Psoas muscle (tissue), 7 donors: ENCODE measurements at regions not wholly inside any gene's neighbourhood (a gene's known extent, or its start where the extent isn't known, plus 50 kb on each side); places are given as distances from the start of the nearest gene placed in this dataset.

Experiments used
- ATAC-seq, 4 donors: fragments of 200-7000 bp; cut with Tn5 transposase; one replicate each; pipeline ENCODE4 v1.9.1; 2020; ENCODE audit warnings: moderate library complexity in 3 of 4, mild to moderate bottlenecking in 2 of 4
- DNase-seq, 2 donors: peaks; one replicate each; pipeline ENCODE4 v3.0.0-alpha.2; 2020
- H3K27ac ChIP-seq: fragments of 200-600 bp; one replicate; pipeline ENCODE4 v1.8.0; 2022
- H3K27me3 ChIP-seq, 3 donors: fragments of 200-600 bp in 1 of 3; one replicate each; pipeline versions ENCODE4 v1.6.1 to v1.8.0; 2013 to 2022; ENCODE audit warnings: low read length in 2 of 3, mild to moderate bottlenecking in 2 of 3, moderate library complexity in 1 of 3; ENCODE audit not compliant: insufficient read depth in 3 of 3
- H3K36me3 ChIP-seq, 2 donors: fragments of 200-600 bp in 1 of 2; one replicate each; pipeline versions ENCODE4 v1.6.1 to v1.8.0; 2013 to 2022; ENCODE audit warnings: low read depth in 1 of 2, mild to moderate bottlenecking in 1 of 2, moderate library complexity in 1 of 2; ENCODE audit not compliant: insufficient read depth in 1 of 2
- H3K4me1 ChIP-seq: fragments of 200-600 bp; one replicate; pipeline ENCODE4 v1.8.0; 2022
- H3K4me3 ChIP-seq: fragments of 200-600 bp; one replicate; pipeline ENCODE4 v1.8.0; 2022; ENCODE audit warnings: mild to moderate bottlenecking
- H3K9me3 ChIP-seq: fragments of 200-600 bp; one replicate; pipeline ENCODE4 v1.8.0; 2022
- WGBS, 3 donors: extraction: QIAGEN DNeasy Blood & Tissue Kit; methylation state at CpG; one replicate each; pipeline versions ENCODE4 v1.1.6 to v1.1.7; 2013; 5-methylcytosine and 5-hydroxymethylcytosine counted together
- intact Hi-C, 2 donors: fragments of 100-400 bp; cut with DNase I; formaldehyde crosslinking; loops; one replicate each; pipeline versions ENCODE4 v1.11.0 to v1.14.2; 2022
- TF ChIP-seq, protein P1 (sequence below): fragments of 200-600 bp; IDR thresholded peaks from one replicate; pipeline ENCODE4 v1.8.0; 2022; ENCODE audit warnings: antibody characterized with exemption
- donor health status: healthy with polysubstance abuse.
- donor health status: DM: no; HTN: no; CAD: no; lungs with moderate emphysema.
- donor health status: Bipolar disorder and iron deficiency.
- donor health status: healthy.
- donor health status: DM: yes; HTN: yes; CAD: no.
- donor health status: DM: no; HTN: no; CAD: no.
- donor health status: DM: yes; HTN: yes; CAD: no.

DNA sequence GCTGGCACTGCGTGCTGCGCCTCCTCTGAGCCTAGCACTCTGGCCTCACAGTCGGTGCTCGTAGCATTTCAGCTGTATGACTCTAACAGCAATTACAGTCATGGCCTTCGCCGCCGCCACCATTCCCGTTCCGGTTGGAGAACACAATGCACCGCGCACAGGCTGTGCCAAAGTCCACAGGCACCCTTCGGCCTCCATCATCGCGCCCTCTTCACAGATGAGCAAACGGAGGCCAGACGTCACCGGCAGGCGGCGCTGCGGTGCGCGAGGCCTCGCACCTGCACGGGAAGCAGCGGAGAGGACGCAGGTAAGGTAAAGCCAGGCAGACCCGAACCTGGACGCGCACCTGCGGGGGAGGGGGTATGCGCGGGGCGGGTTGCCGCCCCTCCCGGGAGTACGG is 128.9 kb downstream of the BARX1 start:
- Histone ChIP-seq H3K27ac (no peak overlapping the region), H3K4me1 (peaks cover 7% of the 10 kb centered on the region), H3K36me3 (no peaks in the 10 kb centered on the region), H3K27me3 (peaks cover 0 to 24% (median 18%) of the 10 kb centered on the region in 3 donors), H3K9me3 (no peaks in the 10 kb centered on the region), H3K4me3 (no peak overlapping the region)
- ATAC-seq: no peak
- DNase-seq: no peak
- TF ChIP-seq, protein P1, sequence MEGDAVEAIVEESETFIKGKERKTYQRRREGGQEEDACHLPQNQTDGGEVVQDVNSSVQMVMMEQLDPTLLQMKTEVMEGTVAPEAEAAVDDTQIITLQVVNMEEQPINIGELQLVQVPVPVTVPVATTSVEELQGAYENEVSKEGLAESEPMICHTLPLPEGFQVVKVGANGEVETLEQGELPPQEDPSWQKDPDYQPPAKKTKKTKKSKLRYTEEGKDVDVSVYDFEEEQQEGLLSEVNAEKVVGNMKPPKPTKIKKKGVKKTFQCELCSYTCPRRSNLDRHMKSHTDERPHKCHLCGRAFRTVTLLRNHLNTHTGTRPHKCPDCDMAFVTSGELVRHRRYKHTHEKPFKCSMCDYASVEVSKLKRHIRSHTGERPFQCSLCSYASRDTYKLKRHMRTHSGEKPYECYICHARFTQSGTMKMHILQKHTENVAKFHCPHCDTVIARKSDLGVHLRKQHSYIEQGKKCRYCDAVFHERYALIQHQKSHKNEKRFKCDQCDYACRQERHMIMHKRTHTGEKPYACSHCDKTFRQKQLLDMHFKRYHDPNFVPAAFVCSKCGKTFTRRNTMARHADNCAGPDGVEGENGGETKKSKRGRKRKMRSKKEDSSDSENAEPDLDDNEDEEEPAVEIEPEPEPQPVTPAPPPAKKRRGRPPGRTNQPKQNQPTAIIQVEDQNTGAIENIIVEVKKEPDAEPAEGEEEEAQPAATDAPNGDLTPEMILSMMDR: peak; percentile 14
- 24 to 27% (median 25%) methylated on average over 36 of the region's 36 CpGs for WGBS, 3 donors
- intact Hi-C loops: loop anchor here in 1 of 2 donors (5.0 kb wide), 1 partner anchor 136 kb away; no protein-coding TSS in a partner anchor

DNA sequence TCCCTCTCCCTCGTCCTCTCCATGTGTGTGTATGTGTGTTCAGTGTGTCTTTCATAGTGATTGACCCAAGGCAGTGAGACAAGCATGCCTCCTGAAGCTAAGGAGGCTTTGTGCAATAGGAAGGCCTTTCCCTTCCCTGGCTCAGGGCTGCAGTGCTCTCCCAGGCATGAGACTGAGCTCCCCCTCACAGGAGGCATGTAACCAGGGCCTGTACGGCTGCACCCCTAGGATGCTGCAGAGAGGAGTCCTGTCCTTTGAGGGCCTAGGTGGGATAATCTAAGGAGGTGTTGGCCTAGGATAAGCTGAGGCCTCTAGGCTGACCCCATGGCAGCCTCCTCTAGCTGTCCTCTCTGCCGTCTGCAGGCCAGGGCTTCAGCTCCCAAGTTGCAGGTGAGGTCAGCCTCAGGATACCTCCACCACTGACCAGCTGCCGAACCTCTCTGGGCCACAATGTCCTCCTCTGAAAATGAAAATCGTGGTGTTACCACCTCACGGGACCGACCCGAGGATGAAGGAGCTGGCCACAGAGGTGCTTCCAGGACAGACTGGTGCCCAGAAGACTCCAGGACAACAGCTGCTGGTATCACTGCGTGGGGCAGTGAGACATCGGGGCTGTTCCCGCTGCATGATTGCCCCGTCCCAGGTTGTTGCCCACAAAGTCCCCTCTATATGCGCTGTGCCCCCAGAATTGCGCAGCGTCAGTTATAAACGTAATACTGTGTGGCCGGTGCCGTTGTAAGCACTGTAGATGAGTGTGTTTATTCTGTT is 129.6 kb downstream of the BARX1 start:
- Histone ChIP-seq H3K27ac (no peak overlapping the region), H3K4me3 (no peak overlapping the region), H3K4me1 (peaks cover 7% of the 10 kb centered on the region), H3K9me3 (no peaks in the 10 kb centered on the region), H3K36me3 (no peaks in the 10 kb centered on the region), H3K27me3 (peaks cover 0 to 28% (median 21%) of the 10 kb centered on the region in 3 donors)
- WGBS, 3 donors: 85 to 87% (median 86%) methylated on average over 18 of the region's 18 CpGs
- TF ChIP-seq, protein P1: no peak
- no peak for DNase-seq
- ATAC-seq: no peak
- intact Hi-C loops: loop anchor here in 1 of 2 donors (5.0 kb wide), 1 partner anchor 137 kb away; no protein-coding TSS in a partner anchor

DNA sequence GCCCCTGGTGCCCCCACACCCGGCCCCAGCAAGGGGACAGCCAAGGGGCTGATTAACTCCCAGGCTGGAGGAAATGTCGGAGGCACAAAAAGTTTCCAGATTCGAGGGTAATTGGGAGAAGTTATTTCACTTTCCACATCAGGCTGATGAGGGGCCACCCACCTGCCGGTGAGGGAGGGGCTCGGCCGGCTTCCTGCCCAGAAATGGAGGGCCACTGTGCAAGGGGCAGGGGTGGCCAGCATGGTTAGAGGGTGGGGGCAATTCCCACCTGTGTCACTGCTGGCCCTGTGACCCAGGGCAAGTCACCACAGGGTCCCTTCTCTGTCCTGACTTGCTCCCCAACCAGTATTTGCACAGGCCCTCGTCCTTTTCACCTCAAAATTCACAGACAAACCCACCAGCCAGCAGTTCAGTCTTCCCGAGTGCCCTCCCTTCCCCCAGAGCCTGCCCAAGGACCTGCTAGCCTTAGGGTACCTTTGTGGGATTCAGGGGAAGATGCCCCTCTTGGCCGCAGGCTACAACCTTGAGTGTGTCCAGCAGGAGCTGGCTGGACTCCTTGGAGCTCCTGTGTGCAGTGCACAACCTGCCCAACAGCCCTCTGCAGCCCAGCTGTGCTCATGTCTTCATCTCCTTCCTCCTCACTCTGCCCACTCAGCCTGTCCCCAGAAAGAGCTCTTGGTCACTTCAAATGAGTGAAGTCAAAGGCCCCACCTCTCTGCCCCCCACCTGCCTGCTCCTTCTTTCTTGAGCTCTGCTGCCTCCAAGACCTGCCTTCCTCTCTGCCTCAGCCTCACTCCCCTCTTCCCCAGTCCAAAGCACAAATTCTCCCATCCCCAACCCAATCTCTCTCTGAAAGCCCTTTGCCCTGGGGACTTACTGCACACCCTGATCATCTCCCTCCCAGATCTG is 130.5 kb downstream of the BARX1 start:
- intact Hi-C loops: loop anchor here in 1 of 2 donors (5.0 kb wide), 1 partner anchor 138 kb away; no protein-coding TSS in a partner anchor
- H3K27ac ChIP-seq: no peak overlapping the region
- ATAC-seq: no peak
- 62 to 70% (median 65%) methylated on average over 9 of the region's 9 CpGs for WGBS, 3 donors
- peaks cover 0 to 34% (median 25%) of the 10 kb centered on the region in 3 donors for H3K27me3 ChIP-seq
- H3K4me3 ChIP-seq: no peak overlapping the region
- no peak for DNase-seq
- no peaks in the 10 kb centered on the region for H3K9me3 ChIP-seq
- TF ChIP-seq, protein P1: no peak
- peaks cover 7% of the 10 kb centered on the region for H3K4me1 ChIP-seq
- no peaks in the 10 kb centered on the region for H3K36me3 ChIP-seq

DNA sequence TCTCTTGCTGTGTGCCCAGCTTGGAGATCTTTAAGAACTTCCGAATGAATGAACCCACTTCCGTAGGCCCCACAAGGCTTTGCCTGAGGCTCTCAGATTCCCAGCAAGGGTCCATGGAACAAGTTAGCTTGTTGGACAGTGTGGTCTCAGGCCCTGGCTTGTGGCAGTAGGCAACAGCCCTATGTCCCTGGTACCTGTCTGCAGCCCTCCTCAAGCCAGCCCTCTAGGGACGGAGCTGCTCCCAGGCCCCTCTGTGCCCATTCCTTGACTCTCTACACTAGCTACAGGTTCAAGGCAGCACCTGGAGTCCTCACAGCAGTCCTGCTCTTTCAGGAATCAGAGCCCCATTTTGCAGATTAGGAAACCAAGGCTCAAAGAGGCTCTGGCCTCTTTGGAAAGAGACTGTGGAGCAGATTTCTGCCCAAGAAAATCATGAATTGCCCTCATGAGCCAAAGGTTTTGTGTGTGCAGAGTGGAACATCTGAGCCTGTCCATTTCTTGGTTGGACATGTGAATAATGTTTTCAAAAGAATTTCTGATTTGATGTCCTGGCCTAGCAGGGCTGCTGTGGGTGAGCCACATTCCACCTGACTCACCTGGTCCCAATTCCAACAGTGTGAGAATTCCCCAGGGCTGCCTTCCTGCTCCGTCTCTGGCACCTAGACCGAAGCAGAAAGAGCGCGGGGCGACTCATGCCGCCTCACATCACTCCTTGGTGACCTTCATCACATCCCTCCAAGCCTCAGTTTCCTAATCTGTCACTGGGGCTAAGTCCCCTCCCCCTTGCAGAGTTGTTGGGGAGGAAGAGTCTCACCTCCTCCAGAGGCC is 131.7 kb downstream of the BARX1 start:
- DNase-seq: no peak
- no peak overlapping the region for H3K27ac ChIP-seq
- no peaks in the 10 kb centered on the region for H3K9me3 ChIP-seq
- TF ChIP-seq, protein P1: no peak
- no peak for ATAC-seq
- no peak overlapping the region for H3K4me3 ChIP-seq
- peaks cover 0 to 37% (median 25%) of the 10 kb centered on the region in 3 donors for H3K27me3 ChIP-seq
- H3K36me3 ChIP-seq: no peaks in the 10 kb centered on the region
- peaks cover 7% of the 10 kb centered on the region for H3K4me1 ChIP-seq
- intact Hi-C loops: no loop called here
- WGBS, 3 donors: 83 to 95% (median 90%) methylated on average over 9 of the region's 9 CpGs
